A673 (cell line): ENCODE measurements at regions not wholly inside any gene's neighbourhood (a gene's known extent, or its start where the extent isn't known, plus 50 kb on each side); places are given as distances from the start of the nearest gene placed in this dataset.

Source experiments
- BruUV-seq: library from RNA; stranded (reverse); fragments of 400-500 nt; replicated peaks from 2 replicates; lab custom pipeline; 2021; lab: Mats Ljungman, UMichigan
- CTCF ChIA-PET: fragments of 300-600 bp; sonication (Branson Sonifier 250); formaldehyde crosslinking; loops from one replicate; lab custom pipeline; 2022; ENCODE audit warnings: antibody characterized with exemption; lab: Charles Lee
- POLR2A ChIA-PET: fragments of 300-600 bp; sonication (Branson Sonifier 250); formaldehyde crosslinking; loops from one replicate; lab custom pipeline; 2022; ENCODE audit warnings: antibody characterized with exemption; ENCODE audit not compliant: low non-redundant PET; lab: Charles Lee
- DNase-seq: peaks from one replicate; pipeline ENCODE4 v3.0.0-alpha.2; 2015; ENCODE audit warnings: low spot score
- H3K27ac ChIP-seq: fragments of 200-600 bp; sonication (generic); 2 replicates; pipeline ENCODE4 v1.5.1; 2016; ENCODE audit warnings: mixed run types, low read depth, mild to moderate bottlenecking, mixed read lengths, antibody characterized with exemption, low read length; ENCODE audit not compliant: poor library complexity, severe bottlenecking
- H3K27me3 ChIP-seq: fragments of 200-600 bp; sonication (generic); replicated peaks from 2 replicates; pipeline ENCODE4 v1.6.1; 2017; ENCODE audit warnings: mixed run types, low read depth, mild to moderate bottlenecking, mixed read lengths, antibody characterized with exemption, low read length; ENCODE audit not compliant: insufficient read depth, poor library complexity
- H3K36me3 ChIP-seq: fragments of 200-600 bp; sonication (generic); 2 replicates; pipeline ENCODE4 v1.6.1; 2016; ENCODE audit warnings: mixed run types, mild to moderate bottlenecking, mixed read lengths, antibody characterized with exemption, low read length; ENCODE audit not compliant: insufficient read depth, poor library complexity, severe bottlenecking
- H3K4me1 ChIP-seq: fragments of 200-600 bp; sonication (generic); 2 replicates; pipeline ENCODE4 v1.6.1; 2017; ENCODE audit warnings: mixed run types, mild to moderate bottlenecking, mixed read lengths, antibody characterized with exemption, low read length; ENCODE audit not compliant: insufficient read depth, poor library complexity, severe bottlenecking
- H3K4me3 ChIP-seq: fragments of 200-600 bp; sonication (generic); 2 replicates; pipeline ENCODE4 v1.5.1; 2016; ENCODE audit warnings: low read depth, mixed run types, mild to moderate bottlenecking, mixed read lengths, low read length; ENCODE audit not compliant: poor library complexity, severe bottlenecking
- H3K9me3 ChIP-seq: fragments of 200-600 bp; sonication (generic); 2 replicates; pipeline ENCODE4 v1.6.1; 2016; ENCODE audit warnings: mixed run types, low read depth, mild to moderate bottlenecking, mixed read lengths, antibody characterized with exemption, low read length; ENCODE audit not compliant: poor library complexity, severe bottlenecking
- EZH2 ChIP-seq: fragments of 200-600 bp; sonication (generic); IDR thresholded peaks from 2 replicates; pipeline ENCODE4 v1.6.1; 2017; ENCODE audit warnings: borderline replicate concordance, low read depth, mild to moderate bottlenecking, mixed read lengths, antibody characterized with exemption, low read length; ENCODE audit not compliant: poor library complexity, severe bottlenecking
- intact Hi-C: fragments of 100-400 bp; cut with micrococcal nuclease; formaldehyde crosslinking; loops from one replicate; pipeline ENCODE4 v1.10.0; 2022; ENCODE audit not compliant: unreplicated experiment
- TF ChIP-seq, protein P1 (sequence below): fragments of 300-800, 200-600 bp; sonication (generic); conservative IDR thresholded peaks from 2 replicates; pipeline ENCODE4 v1.5.1; 2017; ENCODE audit warnings: low read depth, mild to moderate bottlenecking, antibody characterized with exemption, low read length, moderate library complexity, mixed read lengths

DNA sequence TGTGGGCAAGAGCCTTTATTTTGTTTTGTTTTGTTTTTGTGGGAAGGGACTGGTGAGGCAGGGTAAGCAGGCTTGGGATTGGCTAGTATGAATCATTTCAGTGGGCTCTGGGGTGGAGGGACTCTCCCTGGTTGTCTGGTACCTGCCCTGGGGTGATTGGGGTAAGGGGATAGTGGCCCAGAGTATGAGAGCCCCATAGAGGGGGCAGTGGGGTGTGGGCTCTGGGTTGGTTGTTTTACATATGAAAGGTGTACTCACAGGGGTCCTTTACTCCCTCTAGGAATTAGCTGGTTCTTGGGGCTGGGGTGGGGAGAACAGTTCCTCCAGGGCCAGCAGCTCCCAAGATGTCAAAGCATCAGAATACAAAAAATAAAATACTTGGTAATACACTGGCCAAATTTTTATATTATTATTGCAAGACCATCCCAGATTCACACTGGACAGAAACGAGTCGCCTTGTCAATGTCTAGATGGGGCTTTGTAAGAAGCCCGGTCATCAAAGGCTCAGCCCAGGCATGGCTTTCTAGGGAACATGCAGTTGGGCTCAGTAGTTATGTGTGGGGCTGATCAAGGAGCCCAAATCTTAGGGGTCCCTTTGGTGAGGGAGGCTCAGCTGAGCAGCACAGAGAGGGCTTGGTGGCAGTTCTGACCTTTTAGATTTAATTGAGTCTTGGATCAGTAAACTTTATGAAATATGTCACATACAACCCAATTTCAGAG, 190.5 kb downstream of the NXNL2 start:
- H3K4me3 ChIP-seq, result no peak overlapping the region
- H3K27me3 ChIP-seq, result no peaks in the 10 kb centered on the region
- no peak for DNase-seq
- POLR2A ChIA-PET, result no interaction called here
- no peaks in the 10 kb centered on the region for H3K36me3 ChIP-seq
- H3K27ac ChIP-seq, result no peak overlapping the region
- intact Hi-C loops, result no loop called here
- no TSS peak for BruUV-seq
- CTCF ChIA-PET, result no interaction called here
- H3K9me3 ChIP-seq, result no peaks in the 10 kb centered on the region
- TF ChIP-seq, protein P1, sequence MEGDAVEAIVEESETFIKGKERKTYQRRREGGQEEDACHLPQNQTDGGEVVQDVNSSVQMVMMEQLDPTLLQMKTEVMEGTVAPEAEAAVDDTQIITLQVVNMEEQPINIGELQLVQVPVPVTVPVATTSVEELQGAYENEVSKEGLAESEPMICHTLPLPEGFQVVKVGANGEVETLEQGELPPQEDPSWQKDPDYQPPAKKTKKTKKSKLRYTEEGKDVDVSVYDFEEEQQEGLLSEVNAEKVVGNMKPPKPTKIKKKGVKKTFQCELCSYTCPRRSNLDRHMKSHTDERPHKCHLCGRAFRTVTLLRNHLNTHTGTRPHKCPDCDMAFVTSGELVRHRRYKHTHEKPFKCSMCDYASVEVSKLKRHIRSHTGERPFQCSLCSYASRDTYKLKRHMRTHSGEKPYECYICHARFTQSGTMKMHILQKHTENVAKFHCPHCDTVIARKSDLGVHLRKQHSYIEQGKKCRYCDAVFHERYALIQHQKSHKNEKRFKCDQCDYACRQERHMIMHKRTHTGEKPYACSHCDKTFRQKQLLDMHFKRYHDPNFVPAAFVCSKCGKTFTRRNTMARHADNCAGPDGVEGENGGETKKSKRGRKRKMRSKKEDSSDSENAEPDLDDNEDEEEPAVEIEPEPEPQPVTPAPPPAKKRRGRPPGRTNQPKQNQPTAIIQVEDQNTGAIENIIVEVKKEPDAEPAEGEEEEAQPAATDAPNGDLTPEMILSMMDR, result no peak
- no peak for TF ChIP-seq EZH2
- H3K4me1 ChIP-seq, result peaks cover 4% of the 10 kb centered on the region

DNA sequence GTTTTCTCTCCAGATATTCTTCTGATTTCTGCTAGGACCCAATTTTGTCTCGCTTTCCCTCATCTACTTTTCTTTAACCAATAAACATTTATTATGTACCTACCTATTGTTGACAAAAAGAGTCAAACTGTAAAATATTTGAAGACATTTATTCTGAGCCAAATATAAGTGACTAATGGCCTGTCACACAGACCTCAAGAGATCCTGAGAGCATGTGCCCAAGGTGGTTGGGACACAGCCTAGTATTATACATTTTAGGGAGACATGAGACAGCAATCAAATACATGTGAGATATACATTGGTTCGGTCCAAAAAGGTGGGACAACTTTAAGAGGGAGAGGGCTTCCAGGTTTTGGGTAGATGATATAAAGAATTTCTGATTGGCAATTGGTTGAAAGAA, 191.8 kb downstream of the NXNL2 start:
- no peak overlapping the region for H3K27ac ChIP-seq
- H3K4me1 ChIP-seq, result peaks cover 4% of the 10 kb centered on the region
- intact Hi-C loops, result no loop called here

DNA sequence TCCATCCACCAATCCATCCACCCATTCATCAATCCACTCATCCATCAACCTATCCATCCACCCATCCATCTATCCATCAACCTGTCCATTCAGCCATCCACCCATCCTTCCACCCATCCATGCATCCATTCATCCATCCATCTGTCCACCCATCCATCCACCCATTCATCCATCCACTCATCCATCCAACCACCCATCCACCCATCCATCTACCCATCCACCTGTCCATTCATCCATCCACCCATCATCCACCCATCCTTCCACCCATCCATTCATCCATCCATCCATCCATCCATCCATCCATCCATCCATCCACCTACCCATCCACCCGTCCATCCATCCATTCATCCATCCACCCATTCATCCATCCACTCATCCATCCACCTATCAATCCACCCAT, 195.8 kb downstream of the NXNL2 start:
- no peak overlapping the region for H3K27ac ChIP-seq
- H3K9me3 ChIP-seq, result no peaks in the 10 kb centered on the region
- CTCF ChIA-PET, result no interaction called here
- no peak for DNase-seq
- no TSS peak for BruUV-seq
- POLR2A ChIA-PET, result no interaction called here
- H3K27me3 ChIP-seq, result no peaks in the 10 kb centered on the region
- TF ChIP-seq, protein P1, result no peak
- TF ChIP-seq EZH2, result no peak
- H3K4me3 ChIP-seq, result no peak overlapping the region
- H3K36me3 ChIP-seq, result no peaks in the 10 kb centered on the region
- intact Hi-C loops, result loop anchor here (5.0 kb wide), 1 partner anchor 47 kb away; no protein-coding TSS in a partner anchor
- peaks cover 30% of the 10 kb centered on the region for H3K4me1 ChIP-seq

More for the DNA sequence above, 191.8 kb downstream of the NXNL2 start:
- H3K27me3 ChIP-seq, result no peaks in the 10 kb centered on the region
- H3K4me3 ChIP-seq, result no peak overlapping the region
- H3K36me3 ChIP-seq, result no peaks in the 10 kb centered on the region
- BruUV-seq, result no TSS peak
- no peak for TF ChIP-seq EZH2
- TF ChIP-seq, protein P1, result no peak
- ChIA-PET CTCF (no interaction called here), POLR2A (no interaction called here)
- H3K9me3 ChIP-seq, result no peaks in the 10 kb centered on the region
- no peak for DNase-seq
